Embryonic facial prominence (tissue), 1 donor: ENCODE measurements at regions not wholly inside any gene's neighbourhood (a gene's known extent, or its start where the extent isn't known, plus 50 kb on each side); places are given as distances from the start of the nearest gene placed in this dataset.

Experiments
- DNase-seq: peaks from one replicate; pipeline ENCODE4 v3.0.0-alpha.2; 2016; ENCODE audit errors: extremely low spot score

GRCh38 chr6:104418839-104419238 lies 440.9 kb downstream of the HACE1 start:
- DNase-seq = no peak

DNA sequence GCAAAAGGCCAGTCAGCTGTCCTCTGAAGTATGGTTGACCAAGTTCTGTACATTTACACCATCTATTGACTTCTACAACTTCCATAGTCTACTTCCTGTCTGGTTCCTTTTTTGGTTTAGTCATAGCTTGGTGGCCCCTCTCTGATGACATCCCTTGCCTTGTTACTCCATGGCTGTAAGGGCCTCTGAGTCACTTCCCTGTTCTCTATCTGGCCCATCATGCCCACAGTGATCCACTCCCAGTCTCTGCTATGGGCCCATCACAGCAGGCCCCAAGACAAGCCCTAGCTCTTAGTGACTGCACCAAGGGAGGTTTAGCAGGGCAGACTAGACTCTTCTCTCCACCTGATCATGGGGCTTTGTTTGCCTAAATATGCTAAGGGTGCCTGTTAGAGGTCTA lies 441.6 kb downstream of the HACE1 start:
- no peak for DNase-seq

GRCh38 chr6:104414723-104415122 lies 445.0 kb downstream of the HACE1 start:
- DNase-seq = no peak

GRCh38 chr6:104413767-104414166 lies 446.0 kb downstream of the HACE1 start:
- no peak for DNase-seq

GRCh38 chr6:104411302-104411701 lies 448.4 kb downstream of the HACE1 start:
- no peak for DNase-seq

DNA sequence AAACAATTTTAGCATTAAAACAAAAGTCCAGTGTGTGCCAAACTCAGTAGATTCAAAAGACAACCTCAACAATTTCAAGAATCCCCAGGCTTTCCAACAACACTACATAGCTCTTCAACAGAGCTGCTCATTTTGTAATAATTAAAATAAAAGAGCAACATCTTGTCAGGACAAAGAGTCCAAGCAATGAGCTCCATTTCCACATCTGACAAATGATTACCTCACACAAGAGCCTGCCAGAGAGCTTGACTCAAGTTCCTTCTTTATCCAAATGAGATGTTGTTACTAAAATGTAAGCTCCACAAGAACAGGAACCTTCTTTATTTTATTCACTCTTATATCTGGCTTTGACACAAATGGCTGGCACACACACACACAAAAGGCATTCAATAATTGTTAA lies 449.8 kb downstream of the HACE1 start:
- no peak for DNase-seq

DNA sequence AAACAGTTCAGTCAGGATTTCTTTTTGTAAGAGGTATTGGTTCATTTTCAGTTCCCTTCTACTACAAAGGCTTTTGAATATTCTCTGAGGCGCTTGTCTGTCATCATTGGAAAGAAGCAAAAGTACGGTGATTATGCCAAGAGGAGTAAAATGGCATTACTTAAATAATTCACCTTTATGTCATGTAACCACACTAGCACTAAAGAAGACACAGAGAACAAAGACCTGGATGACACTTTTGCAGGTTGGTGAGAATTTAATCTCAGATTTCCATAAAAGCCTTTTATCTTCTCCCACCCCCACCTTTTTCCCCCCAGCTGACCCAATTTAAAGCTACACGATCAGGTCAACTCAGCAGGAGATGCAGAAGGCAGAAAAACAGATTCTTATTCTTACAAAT lies 451.8 kb downstream of the HACE1 start:
- DNase-seq = no peak

DNA sequence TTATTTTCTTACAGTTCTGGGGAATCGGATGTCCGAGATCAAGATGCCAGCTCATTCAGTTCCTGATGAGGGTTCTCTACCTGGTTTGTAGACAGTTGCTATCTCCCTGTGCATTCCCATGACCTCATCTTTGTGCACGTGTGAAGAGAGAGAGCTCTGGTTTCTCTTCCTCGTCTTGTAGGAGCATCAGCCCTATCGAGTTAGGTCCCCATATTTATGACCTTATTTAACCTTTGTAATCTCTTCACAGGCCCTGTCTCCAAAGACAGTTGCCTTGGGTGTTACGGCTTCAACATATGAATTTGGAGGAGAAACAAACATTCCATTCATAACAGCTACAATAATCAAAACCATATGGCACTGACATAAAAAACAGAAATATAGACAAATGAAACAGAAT lies 455.3 kb downstream of the HACE1 start:
- DNase-seq = no peak

- DNase-seq = no peak
These were observed 457.1 kb downstream of the HACE1 start for GRCh38 chr6:104402572-104402971.

GRCh38 chr6:104401926-104402325 lies 457.8 kb downstream of the HACE1 start:
- DNase-seq = no peak

GRCh38 chr6:104400844-104401243 lies 458.9 kb downstream of the HACE1 start:
- no peak for DNase-seq

DNA sequence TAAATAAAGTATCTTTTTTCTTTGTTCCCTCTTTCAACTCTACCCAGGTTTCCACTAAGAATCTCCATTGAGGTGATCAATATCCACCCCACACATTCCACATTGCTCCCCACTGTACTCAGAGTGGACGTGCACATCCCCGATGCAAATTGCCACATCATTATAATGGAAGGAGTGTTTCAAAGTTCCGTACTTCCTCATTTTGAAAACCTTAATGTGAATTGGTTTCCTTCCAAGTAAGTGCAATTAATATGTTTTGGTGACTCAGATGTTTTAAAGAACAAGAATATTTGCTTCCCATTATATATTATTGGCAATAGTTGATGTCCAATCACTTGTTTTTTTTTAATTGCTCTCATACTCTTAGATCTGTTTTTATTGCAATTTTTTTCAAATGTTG lies 463.6 kb downstream of the HACE1 start:
- DNase-seq = no peak

DNA sequence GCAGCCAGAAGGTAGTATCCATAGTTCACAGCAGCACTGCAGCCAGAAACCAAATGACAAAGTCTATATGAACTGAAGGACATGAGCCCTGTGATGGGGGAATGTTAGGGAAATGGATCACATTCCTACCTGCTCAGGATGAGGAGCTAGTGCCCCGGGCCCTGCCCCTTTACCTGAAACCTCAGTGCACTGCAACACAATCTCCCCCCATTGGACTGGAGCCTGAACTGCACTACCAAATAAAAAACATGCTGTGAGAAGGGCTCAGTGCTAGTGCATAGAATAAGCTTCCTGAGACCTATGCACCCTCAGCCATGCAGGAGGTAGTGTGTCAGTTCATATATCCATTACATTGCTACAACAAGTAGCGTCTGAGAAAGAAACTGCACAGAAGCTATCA lies 477.8 kb downstream of the HACE1 start:
- no peak for DNase-seq

DNA sequence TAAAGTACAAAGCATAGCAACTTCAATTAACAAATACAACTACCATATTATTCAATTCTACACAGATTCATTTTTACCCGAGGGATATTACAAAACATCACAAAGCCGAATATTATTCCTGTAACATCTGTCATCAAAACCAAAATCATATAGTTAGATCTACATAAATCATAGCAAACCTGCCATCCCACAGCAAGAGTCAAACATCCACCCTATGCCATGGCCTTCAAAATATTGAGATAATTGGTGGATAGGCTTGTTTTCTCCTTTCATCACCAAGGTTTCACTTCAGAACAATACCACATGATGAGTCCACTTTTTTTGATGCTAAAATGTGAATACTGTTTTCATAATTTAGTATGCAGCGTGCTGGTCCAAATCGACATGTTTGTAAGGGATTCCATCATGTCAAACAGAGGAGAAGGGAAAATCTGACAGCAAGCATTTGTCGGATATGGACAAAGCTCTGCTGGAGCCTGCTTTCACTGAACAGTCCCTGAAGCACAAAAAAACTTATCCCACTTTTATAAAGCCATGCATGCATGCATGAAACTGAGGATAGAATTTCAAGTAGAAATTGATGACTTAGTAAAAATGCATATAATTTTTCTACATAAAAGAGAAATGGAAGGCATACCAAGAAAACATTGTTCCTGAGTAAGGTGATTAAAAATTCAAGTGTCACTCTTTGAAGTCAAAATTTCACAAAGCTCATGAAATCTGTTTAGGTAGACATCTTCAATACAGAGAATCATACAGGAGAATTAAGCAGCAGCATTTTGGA lies 494.1 kb downstream of the HACE1 start:
- DNase-seq = no peak

GRCh38 chr6:104357928-104358327 lies 501.8 kb downstream of the HACE1 start:
- DNase-seq = no peak

DNA sequence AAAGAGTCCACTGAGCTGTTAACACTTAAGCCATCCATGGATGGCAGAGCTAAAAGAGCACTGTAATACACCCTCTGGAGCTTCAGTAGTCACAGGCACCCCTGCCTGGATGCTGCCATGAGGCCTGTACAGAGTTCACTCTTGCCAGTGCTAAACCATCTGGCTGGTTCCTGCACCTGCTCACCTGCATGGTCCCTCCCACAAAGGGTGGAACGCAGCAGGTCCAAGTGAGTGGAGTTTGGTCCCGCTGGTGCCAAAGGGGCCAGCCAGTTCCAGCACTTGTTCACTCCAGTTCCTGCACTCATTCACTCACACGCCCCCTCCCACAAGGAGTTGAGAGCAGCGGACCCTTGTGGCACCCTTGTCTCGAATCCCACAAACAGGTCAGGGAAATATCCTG lies 503.5 kb downstream of the HACE1 start:
- no peak for DNase-seq

GRCh38 chr6:104349191-104349590 lies 510.5 kb downstream of the HACE1 start:
- no peak for DNase-seq

GRCh38 chr6:104344223-104344622 lies 515.5 kb downstream of the HACE1 start:
- no peak for DNase-seq

DNA sequence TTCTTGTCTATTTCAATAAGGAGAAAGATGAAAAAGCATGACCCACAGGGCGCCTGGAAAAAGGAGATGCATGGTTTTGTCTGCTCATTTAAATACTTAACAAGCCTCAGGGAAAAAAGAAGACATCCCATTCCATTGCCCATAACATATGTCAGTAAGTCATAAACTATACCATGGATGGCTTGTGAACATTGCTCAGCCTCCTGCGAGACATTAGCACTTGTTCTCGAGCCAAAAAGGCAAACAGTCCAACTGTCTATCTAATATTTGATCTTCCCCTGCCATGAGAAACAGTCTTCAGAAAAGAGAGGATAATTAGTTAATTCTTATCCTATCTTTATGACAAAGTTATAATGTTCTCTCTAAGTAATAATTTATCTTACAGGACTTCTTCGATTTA lies 527.4 kb downstream of the HACE1 start:
- DNase-seq = no peak

GRCh38 chr6:104326173-104327001 lies 533.3 kb downstream of the HACE1 start:
- DNase-seq = no peak

GRCh38 chr6:104325341-104326172 lies 534.2 kb downstream of the HACE1 start:
- DNase-seq = peak; percentile 17

GRCh38 chr6:104324301-104324700 lies 535.4 kb downstream of the HACE1 start:
- DNase-seq = no peak
